ENCODE measurements at regions not wholly inside any gene's neighbourhood (a gene's known extent, or its start where the extent isn't known, plus 50 kb on each side); places are given as distances from the start of the nearest gene placed in this dataset.

DNA sequence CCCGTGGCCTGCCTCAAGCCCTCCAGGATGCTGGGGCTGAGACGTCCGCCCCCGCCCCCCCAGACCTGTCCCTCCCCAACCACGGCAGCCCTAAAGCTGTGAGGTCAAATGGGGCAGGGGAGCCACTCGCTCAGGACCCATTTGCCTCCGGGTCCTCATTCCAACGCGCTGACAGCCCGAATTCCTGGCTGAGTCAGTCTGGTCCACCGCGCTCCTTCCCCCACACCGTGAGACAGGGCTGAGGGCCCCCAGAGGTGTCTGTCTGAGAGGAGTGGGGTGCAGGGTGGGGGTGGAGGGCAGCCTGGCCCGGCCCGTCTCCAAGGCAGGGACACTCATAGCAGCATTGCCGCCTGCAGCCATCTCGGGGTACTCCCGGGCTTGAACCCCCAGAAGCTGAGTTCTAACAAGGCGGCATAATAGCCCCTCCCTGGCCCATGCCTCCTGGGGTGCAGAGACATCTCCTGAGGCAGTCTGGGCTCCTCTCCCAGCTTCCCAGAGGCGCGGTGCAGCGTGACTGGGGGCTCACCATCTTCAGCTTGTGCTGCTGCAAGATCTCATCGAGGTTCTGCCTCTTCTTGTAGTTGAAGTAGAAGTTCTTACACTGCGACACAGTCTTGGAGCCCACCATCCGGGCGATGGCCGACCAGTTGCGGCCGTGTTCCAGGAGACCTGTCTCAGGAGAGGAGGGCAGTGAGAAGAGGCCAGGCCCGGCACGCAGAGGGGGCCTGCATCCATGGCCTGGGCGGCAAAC is 90.5 kb downstream of the RFLNA start:
- TF ChIP-seq POLR2AphosphoS5 (IDR thresholded peaks at IDR 0.05; ENCODE audit: low read depth, low read length) (0 out of 2 replicates have a peak, but pooled peaks have one; percentile 37), SIN3A (IDR thresholded peaks at IDR 0.05; ENCODE audit: borderline replicate concordance, insufficient read depth, low read depth, low read length) (no peak)
- BruUV-seq (replicated peaks), result no TSS peak
- peak overlapping the region; percentile 72 to 86 for H3K4me3 ChIP-seq (ENCODE audit: low read depth in 2 of 2, low read length in 2 of 2)
- no peaks in the 10 kb centered on the region for H3K27me3 ChIP-seq (ENCODE audit: control insufficient read depth, insufficient read depth, low read length)
- ATAC-seq (peak; percentile 33), DNase-seq (ENCODE audit: low read depth, low spot score) (no peak)
- H3K9me3 ChIP-seq (ENCODE audit: control insufficient read depth, insufficient read depth, low read depth, low read length), result no peaks in the 10 kb centered on the region
- H3K4me1 ChIP-seq (ENCODE audit: control insufficient read depth, insufficient read depth, low read length), result peaks cover 73% of the 10 kb centered on the region
- in situ Hi-C loops (cut with HindIII; ENCODE audit: low pct_unique_long_range_greater_than_20kb, low sequenced_read_pairs) (no loop called here), intact Hi-C loops (cut with micrococcal nuclease; ENCODE audit: unreplicated experiment) (loop anchor here (10.0 kb wide), 1 partner anchor 299 kb away; no protein-coding TSS in a partner anchor)
- H3K27ac ChIP-seq (ENCODE audit: low read length), result peak overlapping the region; percentile 86
- peaks cover 5% of the 10 kb centered on the region for H3K36me3 ChIP-seq (ENCODE audit: control insufficient read depth, insufficient read depth, low read length)
- CTCF ChIA-PET, result no interaction called here
- POLR2A ChIA-PET, result no interaction called here

DNA sequence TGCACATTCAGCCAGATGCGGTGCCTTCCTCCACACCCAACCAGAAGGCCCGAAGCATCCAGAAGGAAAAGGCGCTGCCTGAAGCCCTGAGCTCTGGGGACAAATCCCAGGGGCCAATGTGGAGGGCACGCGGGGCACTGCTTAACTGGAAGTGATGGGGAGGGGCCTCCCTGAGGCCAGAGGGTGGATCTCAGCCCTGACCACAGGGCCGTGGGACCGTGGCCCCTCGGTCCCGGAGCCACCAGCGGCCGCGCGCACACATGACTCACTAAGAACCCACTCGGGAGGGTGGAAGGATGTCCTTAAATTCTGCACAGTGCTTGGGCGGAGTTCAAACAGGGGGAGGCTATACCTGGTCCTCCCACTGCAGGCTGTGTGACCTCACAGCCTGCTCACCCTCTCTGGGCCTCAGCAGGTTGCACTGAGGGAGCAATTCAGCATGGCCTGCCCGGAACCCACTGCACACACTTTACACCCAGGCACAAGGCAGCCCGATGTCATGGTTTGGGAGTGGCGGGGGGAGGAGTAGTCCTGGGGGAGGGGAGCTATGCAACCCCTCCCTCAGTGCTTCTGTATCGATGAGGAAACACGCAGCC is 89.5 kb downstream of the RFLNA start:
- no TSS peak for BruUV-seq (replicated peaks)
- ATAC-seq, result no peak
- CTCF ChIA-PET, result no interaction called here
- Histone ChIP-seq H3K27ac (ENCODE audit: low read length) (peak overlapping the region; percentile 86), H3K27me3 (ENCODE audit: control insufficient read depth, insufficient read depth, low read length) (no peaks in the 10 kb centered on the region), H3K4me3 (ENCODE audit: low read depth in 2 of 2, low read length in 2 of 2) (no peak overlapping the region), H3K4me1 (ENCODE audit: control insufficient read depth, insufficient read depth, low read length) (peaks cover 74% of the 10 kb centered on the region), H3K9me3 (ENCODE audit: control insufficient read depth, insufficient read depth, low read depth, low read length) (no peaks in the 10 kb centered on the region), H3K36me3 (ENCODE audit: control insufficient read depth, insufficient read depth, low read length) (peaks cover 5% of the 10 kb centered on the region)
- intact Hi-C loops (cut with micrococcal nuclease; ENCODE audit: unreplicated experiment) (loop anchor here (10.0 kb wide), 1 partner anchor 300 kb away; no protein-coding TSS in a partner anchor), in situ Hi-C loops (cut with HindIII; ENCODE audit: low pct_unique_long_range_greater_than_20kb, low sequenced_read_pairs) (no loop called here)
- POLR2A ChIA-PET, result no interaction called here
- TF ChIP-seq, protein P1, sequence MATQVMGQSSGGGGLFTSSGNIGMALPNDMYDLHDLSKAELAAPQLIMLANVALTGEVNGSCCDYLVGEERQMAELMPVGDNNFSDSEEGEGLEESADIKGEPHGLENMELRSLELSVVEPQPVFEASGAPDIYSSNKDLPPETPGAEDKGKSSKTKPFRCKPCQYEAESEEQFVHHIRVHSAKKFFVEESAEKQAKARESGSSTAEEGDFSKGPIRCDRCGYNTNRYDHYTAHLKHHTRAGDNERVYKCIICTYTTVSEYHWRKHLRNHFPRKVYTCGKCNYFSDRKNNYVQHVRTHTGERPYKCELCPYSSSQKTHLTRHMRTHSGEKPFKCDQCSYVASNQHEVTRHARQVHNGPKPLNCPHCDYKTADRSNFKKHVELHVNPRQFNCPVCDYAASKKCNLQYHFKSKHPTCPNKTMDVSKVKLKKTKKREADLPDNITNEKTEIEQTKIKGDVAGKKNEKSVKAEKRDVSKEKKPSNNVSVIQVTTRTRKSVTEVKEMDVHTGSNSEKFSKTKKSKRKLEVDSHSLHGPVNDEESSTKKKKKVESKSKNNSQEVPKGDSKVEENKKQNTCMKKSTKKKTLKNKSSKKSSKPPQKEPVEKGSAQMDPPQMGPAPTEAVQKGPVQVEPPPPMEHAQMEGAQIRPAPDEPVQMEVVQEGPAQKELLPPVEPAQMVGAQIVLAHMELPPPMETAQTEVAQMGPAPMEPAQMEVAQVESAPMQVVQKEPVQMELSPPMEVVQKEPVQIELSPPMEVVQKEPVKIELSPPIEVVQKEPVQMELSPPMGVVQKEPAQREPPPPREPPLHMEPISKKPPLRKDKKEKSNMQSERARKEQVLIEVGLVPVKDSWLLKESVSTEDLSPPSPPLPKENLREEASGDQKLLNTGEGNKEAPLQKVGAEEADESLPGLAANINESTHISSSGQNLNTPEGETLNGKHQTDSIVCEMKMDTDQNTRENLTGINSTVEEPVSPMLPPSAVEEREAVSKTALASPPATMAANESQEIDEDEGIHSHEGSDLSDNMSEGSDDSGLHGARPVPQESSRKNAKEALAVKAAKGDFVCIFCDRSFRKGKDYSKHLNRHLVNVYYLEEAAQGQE (IDR thresholded peaks at IDR 0.05; ENCODE audit: insufficient read depth in 1 of 2, low read depth in 2 of 2, low read length in 1 of 2), result no peak
- TF ChIP-seq POLR2AphosphoS5 (IDR thresholded peaks at IDR 0.05; ENCODE audit: low read depth, low read length), result no peak
- no peak for TF ChIP-seq SIN3A (IDR thresholded peaks at IDR 0.05; ENCODE audit: borderline replicate concordance, insufficient read depth, low read depth, low read length)
- TF ChIP-seq, protein P2, sequence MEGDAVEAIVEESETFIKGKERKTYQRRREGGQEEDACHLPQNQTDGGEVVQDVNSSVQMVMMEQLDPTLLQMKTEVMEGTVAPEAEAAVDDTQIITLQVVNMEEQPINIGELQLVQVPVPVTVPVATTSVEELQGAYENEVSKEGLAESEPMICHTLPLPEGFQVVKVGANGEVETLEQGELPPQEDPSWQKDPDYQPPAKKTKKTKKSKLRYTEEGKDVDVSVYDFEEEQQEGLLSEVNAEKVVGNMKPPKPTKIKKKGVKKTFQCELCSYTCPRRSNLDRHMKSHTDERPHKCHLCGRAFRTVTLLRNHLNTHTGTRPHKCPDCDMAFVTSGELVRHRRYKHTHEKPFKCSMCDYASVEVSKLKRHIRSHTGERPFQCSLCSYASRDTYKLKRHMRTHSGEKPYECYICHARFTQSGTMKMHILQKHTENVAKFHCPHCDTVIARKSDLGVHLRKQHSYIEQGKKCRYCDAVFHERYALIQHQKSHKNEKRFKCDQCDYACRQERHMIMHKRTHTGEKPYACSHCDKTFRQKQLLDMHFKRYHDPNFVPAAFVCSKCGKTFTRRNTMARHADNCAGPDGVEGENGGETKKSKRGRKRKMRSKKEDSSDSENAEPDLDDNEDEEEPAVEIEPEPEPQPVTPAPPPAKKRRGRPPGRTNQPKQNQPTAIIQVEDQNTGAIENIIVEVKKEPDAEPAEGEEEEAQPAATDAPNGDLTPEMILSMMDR (IDR thresholded peaks at IDR 0.05), result no peak
- no peak for TF ChIP-seq TCF7L2 (IDR thresholded peaks at IDR 0.05; ENCODE audit: low read depth, low read length)
- DNase-seq (ENCODE audit: low read depth, low spot score), result no peak

Data from Panc1 (cell line).